WTC11 (cell line): ENCODE measurements at regions not wholly inside any gene's neighbourhood (a gene's known extent, or its start where the extent isn't known, plus 50 kb on each side); places are given as distances from the start of the nearest gene placed in this dataset.
A peak's percentile ranks its signal among the peaks of the same experiment; 100 is the strongest.

ENCODE experiments used
- ATAC-seq: fragments of 200-7000 bp; cut with Tn5 transposase; 2 replicates; pipeline ENCODE4 v1.10.0; 2021; ENCODE audit warnings: mild to moderate bottlenecking, moderate library complexity
- CTCF ChIA-PET: fragments of 300-600 bp; sonication (Branson Sonifier 250); formaldehyde crosslinking; loops from one replicate; lab custom pipeline; 2021; ENCODE audit warnings: antibody characterized with exemption; lab: Charles Lee
- POLR2A ChIA-PET: fragments of 350-600 bp; sonication (Branson Sonifier 250); formaldehyde crosslinking; loops from one replicate; lab custom pipeline; 2021; ENCODE audit warnings: antibody characterized with exemption; lab: Charles Lee
- DNase-seq: peaks from one replicate; pipeline ENCODE4 v3.0.0; 2021; ENCODE audit warnings: low spot score
- H3K27ac Mint-ChIP-seq: 2 replicates; pipeline ENCODE4 v1.8.0; 2021; ENCODE audit warnings: mixed read lengths
- H3K27me3 Mint-ChIP-seq: 2 replicates; pipeline ENCODE4 v1.8.0; 2021; ENCODE audit warnings: low read depth, mild to moderate bottlenecking, moderate library complexity, mixed read lengths
- H3K36me3 Mint-ChIP-seq: 2 replicates; pipeline ENCODE4 v1.8.0; 2021; ENCODE audit warnings: mixed read lengths
- H3K4me1 Mint-ChIP-seq: 2 replicates; pipeline ENCODE4 v1.8.0; 2022; ENCODE audit warnings: mixed read lengths
- H3K4me3 Mint-ChIP-seq: 2 replicates; pipeline ENCODE4 v1.8.0; 2021; ENCODE audit warnings: mild to moderate bottlenecking, moderate library complexity, mixed read lengths
- H3K9me3 Mint-ChIP-seq: 2 replicates; pipeline ENCODE4 v1.8.0; 2021; ENCODE audit warnings: mixed read lengths
- CBFB ChIP-seq: sonication (generic); formaldehyde crosslinking; IDR thresholded peaks from 2 replicates; pipeline ENCODE4 v1.8.1; 2022; ENCODE audit warnings: mild to moderate bottlenecking, low read depth, missing genetic modification reagents
- E2F5 ChIP-seq: sonication (generic); formaldehyde crosslinking; IDR thresholded peaks from 2 replicates; pipeline ENCODE4 v1.8.1; 2022; ENCODE audit warnings: mild to moderate bottlenecking, moderate library complexity, missing genetic modification reagents
- ESRRA ChIP-seq: sonication (generic); formaldehyde crosslinking; IDR thresholded peaks from 2 replicates; pipeline ENCODE4 v1.8.1; 2022; ENCODE audit warnings: mild to moderate bottlenecking, missing genetic modification reagents, borderline replicate concordance
- FOXK1 ChIP-seq: sonication (generic); formaldehyde crosslinking; IDR thresholded peaks from 2 replicates; pipeline ENCODE4 v1.8.0; 2022; ENCODE audit warnings: mild to moderate bottlenecking, moderate library complexity, missing genetic modification reagents
- GTF2I ChIP-seq: fragments of 250-450 bp; sonication (Bioruptor Pico); conservative IDR thresholded peaks from 2 replicates; pipeline ENCODE4 v1.4.0; 2021; ENCODE audit warnings: mild to moderate bottlenecking
- HMGA2 ChIP-seq: fragments of 250-450 bp; sonication (Bioruptor Pico); IDR thresholded peaks from 2 replicates; pipeline ENCODE4 v1.4.0; 2021; ENCODE audit warnings: mild to moderate bottlenecking, moderate library complexity
- JUN ChIP-seq: sonication (generic); formaldehyde crosslinking; IDR thresholded peaks from 2 replicates; pipeline ENCODE4 v1.8.0; 2023; ENCODE audit warnings: mild to moderate bottlenecking, missing genetic modification reagents
- NFYB ChIP-seq: sonication (generic); formaldehyde crosslinking; conservative IDR thresholded peaks from 2 replicates; pipeline ENCODE4 v1.8.0; 2022; ENCODE audit warnings: low read depth, missing genetic modification reagents
- OVOL2 ChIP-seq: fragments of 250-450 bp; sonication (Bioruptor Pico); IDR thresholded peaks from 2 replicates; pipeline ENCODE4 v1.9.0; 2021; ENCODE audit warnings: mild to moderate bottlenecking, borderline replicate concordance
- RELA ChIP-seq: sonication (generic); formaldehyde crosslinking; IDR thresholded peaks from 2 replicates; pipeline ENCODE4 v1.8.1; 2022; ENCODE audit warnings: missing genetic modification reagents, mild to moderate bottlenecking, borderline replicate concordance
- STAT6 ChIP-seq: sonication (generic); formaldehyde crosslinking; conservative IDR thresholded peaks from 2 replicates; pipeline ENCODE4 v1.8.1; 2023; ENCODE audit warnings: mild to moderate bottlenecking, low read depth, missing genetic modification reagents, moderate library complexity
- TCF7 ChIP-seq: sonication (generic); formaldehyde crosslinking; IDR thresholded peaks from 2 replicates; pipeline ENCODE4 v1.8.0; 2022; ENCODE audit warnings: mild to moderate bottlenecking, low read depth, missing genetic modification reagents, moderate library complexity
- ZNF263 ChIP-seq: sonication (generic); formaldehyde crosslinking; IDR thresholded peaks from 2 replicates; pipeline ENCODE4 v1.8.1; 2022; ENCODE audit warnings: low read depth, mild to moderate bottlenecking, moderate library complexity, missing genetic modification reagents
- ZNF317 ChIP-seq: sonication (generic); formaldehyde crosslinking; IDR thresholded peaks from 2 replicates; pipeline ENCODE4 v1.8.1; 2023; ENCODE audit warnings: low read depth, mild to moderate bottlenecking, moderate library complexity, missing genetic modification reagents, borderline replicate concordance
- ZNF416 ChIP-seq: fragments of 250-450 bp; sonication (Bioruptor Pico); IDR thresholded peaks from 2 replicates; pipeline ENCODE4 v1.9.0; 2021; ENCODE audit warnings: mild to moderate bottlenecking, inconsistent platforms
- TF ChIP-seq, protein P1 (sequence below): sonication (generic); formaldehyde crosslinking; IDR thresholded peaks from 2 replicates; pipeline ENCODE4 v1.8.1; 2023; ENCODE audit warnings: mild to moderate bottlenecking, moderate library complexity, missing genetic modification reagents
- TF ChIP-seq, protein P2 (sequence below): sonication (generic); formaldehyde crosslinking; IDR thresholded peaks from 2 replicates; pipeline ENCODE4 v1.8.1; 2023; ENCODE audit warnings: mild to moderate bottlenecking, missing genetic modification reagents
- TF ChIP-seq, protein P3 (sequence below): sonication (generic); formaldehyde crosslinking; IDR thresholded peaks from 2 replicates; pipeline ENCODE4 v1.8.0; 2022; ENCODE audit warnings: mild to moderate bottlenecking, missing genetic modification reagents
- TF ChIP-seq, protein P4 (sequence below): sonication (generic); formaldehyde crosslinking; IDR thresholded peaks from 2 replicates; pipeline ENCODE4 v1.8.0; 2022; ENCODE audit warnings: mild to moderate bottlenecking, missing genetic modification reagents
- TF ChIP-seq, protein P5 (sequence below): fragments of 250-450 bp; sonication (Bioruptor Pico); IDR thresholded peaks from 2 replicates; pipeline ENCODE4 v2.1.2; 2022; ENCODE audit warnings: mild to moderate bottlenecking, moderate library complexity

GRCh38 chr1:220370041-220370700 lies 97.9 kb upstream of the RAB3GAP2 start:
- no peak for DNase-seq
- peaks cover 39% of the 10 kb centered on the region for H3K4me1 Mint-ChIP-seq
- H3K36me3 Mint-ChIP-seq = 0 out of 2 replicates have a peak, but pooled peaks cover 3% of the 10 kb centered on the region
- TF ChIP-seq, protein P1, sequence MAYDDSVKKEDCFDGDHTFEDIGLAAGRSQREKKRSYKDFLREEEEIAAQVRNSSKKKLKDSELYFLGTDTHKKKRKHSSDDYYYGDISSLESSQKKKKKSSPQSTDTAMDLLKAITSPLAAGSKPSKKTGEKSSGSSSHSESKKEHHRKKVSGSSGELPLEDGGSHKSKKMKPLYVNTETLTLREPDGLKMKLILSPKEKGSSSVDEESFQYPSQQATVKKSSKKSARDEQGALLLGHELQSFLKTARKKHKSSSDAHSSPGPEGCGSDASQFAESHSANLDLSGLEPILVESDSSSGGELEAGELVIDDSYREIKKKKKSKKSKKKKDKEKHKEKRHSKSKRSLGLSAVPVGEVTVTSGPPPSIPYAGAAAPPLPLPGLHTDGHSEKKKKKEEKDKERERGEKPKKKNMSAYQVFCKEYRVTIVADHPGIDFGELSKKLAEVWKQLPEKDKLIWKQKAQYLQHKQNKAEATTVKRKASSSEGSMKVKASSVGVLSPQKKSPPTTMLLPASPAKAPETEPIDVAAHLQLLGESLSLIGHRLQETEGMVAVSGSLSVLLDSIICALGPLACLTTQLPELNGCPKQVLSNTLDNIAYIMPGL (CRISPR knock-in tag) = no peak
- TF ChIP-seq FOXK1 (CRISPR knock-in tag) (no peak), OVOL2 (CRISPR knock-in tag) (no peak), GTF2I (CRISPR knock-in tag) (no peak), E2F5 (CRISPR knock-in tag) (no peak), CBFB (CRISPR knock-in tag) (no peak), HMGA2 (no peak), ZNF416 (CRISPR knock-in tag) (no peak), RELA (no peak), TCF7 (no peak)
- TF ChIP-seq, protein P2, sequence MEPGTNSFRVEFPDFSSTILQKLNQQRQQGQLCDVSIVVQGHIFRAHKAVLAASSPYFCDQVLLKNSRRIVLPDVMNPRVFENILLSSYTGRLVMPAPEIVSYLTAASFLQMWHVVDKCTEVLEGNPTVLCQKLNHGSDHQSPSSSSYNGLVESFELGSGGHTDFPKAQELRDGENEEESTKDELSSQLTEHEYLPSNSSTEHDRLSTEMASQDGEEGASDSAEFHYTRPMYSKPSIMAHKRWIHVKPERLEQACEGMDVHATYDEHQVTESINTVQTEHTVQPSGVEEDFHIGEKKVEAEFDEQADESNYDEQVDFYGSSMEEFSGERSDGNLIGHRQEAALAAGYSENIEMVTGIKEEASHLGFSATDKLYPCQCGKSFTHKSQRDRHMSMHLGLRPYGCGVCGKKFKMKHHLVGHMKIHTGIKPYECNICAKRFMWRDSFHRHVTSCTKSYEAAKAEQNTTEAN = no peak
- TF ChIP-seq, protein P3, sequence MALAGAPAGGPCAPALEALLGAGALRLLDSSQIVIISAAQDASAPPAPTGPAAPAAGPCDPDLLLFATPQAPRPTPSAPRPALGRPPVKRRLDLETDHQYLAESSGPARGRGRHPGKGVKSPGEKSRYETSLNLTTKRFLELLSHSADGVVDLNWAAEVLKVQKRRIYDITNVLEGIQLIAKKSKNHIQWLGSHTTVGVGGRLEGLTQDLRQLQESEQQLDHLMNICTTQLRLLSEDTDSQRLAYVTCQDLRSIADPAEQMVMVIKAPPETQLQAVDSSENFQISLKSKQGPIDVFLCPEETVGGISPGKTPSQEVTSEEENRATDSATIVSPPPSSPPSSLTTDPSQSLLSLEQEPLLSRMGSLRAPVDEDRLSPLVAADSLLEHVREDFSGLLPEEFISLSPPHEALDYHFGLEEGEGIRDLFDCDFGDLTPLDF (CRISPR knock-in tag) = no peak
- ChIA-PET POLR2A (no interaction called here), CTCF (interaction anchor here (0.6 to 0.9 kb wide), 3 partner anchors 74 to 363 kb away, joined by 3 read pairs; no protein-coding TSS in a partner anchor)
- no peaks in the 10 kb centered on the region; the same call in 1 of the 2 replicates for H3K27me3 Mint-ChIP-seq
- H3K9me3 Mint-ChIP-seq = peaks cover 5% of the 10 kb centered on the region
- H3K4me3 Mint-ChIP-seq = no peak overlapping the region
- ATAC-seq = no peak
- H3K27ac Mint-ChIP-seq = peak overlapping the region; percentile 38

DNA sequence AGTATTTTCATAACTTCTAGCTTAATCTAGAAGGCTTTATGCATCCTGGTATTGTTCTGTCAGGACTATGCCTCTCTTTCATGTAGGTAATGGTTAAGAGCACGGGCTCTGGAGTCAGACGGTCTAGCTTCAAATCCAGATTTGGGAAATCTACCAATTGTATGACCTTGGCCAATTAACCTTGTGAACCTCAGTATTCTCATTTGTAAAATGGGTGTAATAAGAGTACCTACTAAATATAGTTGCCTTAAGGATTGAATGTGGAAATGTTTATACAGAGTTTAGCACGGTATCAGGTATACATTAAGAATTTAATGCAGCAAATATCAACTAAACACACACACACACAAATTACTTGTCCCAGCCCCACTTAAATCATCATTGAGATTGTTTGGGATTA lies 97.3 kb upstream of the RAB3GAP2 start:
- POLR2A ChIA-PET = no interaction called here
- Mint-ChIP-seq H3K4me1 (peaks cover 45% of the 10 kb centered on the region), H3K27ac (no peak overlapping the region)

DNA sequence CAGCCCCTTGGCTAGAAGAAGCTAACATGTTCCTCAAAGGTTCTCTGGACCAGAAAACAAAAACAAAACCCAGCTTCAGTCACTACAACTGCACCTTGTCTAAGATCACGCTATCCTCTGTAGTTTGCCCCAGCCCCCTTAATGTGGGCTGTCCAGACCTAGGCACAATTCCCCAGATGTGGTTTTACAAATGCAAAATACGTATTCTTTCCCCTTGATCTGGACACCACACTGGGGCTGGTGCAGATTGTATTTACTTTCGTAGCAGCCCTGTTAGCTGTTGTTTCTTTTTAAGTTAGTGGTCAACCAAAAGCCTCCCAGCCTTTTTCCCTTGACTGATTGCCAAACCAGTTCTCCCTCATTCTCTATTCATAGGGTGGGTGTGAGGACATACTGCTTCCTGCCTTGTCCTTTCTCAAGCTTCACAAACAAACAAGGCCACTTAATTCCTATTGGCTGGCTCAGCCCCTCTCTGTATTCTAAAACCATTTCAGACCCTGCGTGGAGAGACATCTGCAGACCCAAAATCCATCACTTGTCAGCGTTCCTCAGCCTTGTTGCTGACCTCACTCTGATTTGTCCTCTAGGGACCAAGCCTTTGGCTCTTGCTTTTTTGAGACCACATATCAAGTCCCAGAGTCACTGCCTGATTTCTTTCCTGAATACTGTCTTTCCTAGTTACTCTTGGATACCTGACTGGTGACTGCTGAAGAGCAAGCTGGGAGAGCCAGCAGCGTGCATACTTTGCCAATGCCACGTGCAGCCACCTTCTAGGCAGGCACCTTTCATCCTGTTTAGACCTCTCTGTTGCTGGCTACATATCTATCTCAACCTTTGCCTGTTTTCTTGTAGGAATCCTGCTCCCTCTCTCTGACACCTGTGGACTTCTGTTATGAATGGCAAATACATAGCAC lies 96.4 kb upstream of the RAB3GAP2 start:
- Mint-ChIP-seq H3K27ac (peak overlapping the region; percentile 88), H3K4me1 (peaks cover 46% of the 10 kb centered on the region), H3K36me3 (0 out of 2 replicates have a peak, but pooled peaks cover 3% of the 10 kb centered on the region), H3K9me3 (peaks cover 11% of the 10 kb centered on the region), H3K4me3 (no peak overlapping the region), H3K27me3 (no peaks in the 10 kb centered on the region; the same call in 1 of the 2 replicates)
- ATAC-seq (peak; percentile 64), DNase-seq (no peak)
- ChIA-PET CTCF (interaction anchor here (0.7 to 1.5 kb wide), 6 partner anchors 15 to 407 kb away, joined by 3 to 9 read pairs (median 4); no protein-coding TSS in a partner anchor), POLR2A (no interaction called here)
- peak; percentile 64 for TF ChIP-seq NFYB (CRISPR knock-in tag)
- TF ChIP-seq, protein P4, sequence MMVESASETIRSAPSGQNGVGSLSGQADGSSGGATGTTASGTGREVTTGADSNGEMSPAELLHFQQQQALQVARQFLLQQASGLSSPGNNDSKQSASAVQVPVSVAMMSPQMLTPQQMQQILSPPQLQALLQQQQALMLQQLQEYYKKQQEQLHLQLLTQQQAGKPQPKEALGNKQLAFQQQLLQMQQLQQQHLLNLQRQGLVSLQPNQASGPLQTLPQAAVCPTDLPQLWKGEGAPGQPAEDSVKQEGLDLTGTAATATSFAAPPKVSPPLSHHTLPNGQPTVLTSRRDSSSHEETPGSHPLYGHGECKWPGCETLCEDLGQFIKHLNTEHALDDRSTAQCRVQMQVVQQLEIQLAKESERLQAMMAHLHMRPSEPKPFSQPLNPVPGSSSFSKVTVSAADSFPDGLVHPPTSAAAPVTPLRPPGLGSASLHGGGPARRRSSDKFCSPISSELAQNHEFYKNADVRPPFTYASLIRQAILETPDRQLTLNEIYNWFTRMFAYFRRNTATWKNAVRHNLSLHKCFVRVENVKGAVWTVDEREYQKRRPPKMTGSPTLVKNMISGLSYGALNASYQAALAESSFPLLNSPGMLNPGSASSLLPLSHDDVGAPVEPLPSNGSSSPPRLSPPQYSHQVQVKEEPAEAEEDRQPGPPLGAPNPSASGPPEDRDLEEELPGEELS (CRISPR knock-in tag) = no peak
- TF ChIP-seq HMGA2 = no peak
- no peak for TF ChIP-seq STAT6 (CRISPR knock-in tag)
- TF ChIP-seq, protein P5, sequence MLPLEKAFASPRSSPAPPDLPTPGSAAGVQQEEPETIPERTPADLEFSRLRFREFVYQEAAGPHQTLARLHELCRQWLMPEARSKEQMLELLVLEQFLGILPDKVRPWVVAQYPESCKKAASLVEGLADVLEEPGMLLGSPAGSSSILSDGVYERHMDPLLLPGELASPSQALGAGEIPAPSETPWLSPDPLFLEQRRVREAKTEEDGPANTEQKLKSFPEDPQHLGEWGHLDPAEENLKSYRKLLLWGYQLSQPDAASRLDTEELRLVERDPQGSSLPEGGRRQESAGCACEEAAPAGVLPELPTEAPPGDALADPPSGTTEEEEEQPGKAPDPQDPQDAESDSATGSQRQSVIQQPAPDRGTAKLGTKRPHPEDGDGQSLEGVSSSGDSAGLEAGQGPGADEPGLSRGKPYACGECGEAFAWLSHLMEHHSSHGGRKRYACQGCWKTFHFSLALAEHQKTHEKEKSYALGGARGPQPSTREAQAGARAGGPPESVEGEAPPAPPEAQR (CRISPR knock-in tag) = no peak

More for the DNA sequence above, 97.3 kb upstream of the RAB3GAP2 start:
- DNase-seq (no peak), ATAC-seq (no peak)
- CTCF ChIA-PET = no interaction called here
- Mint-ChIP-seq H3K9me3 (peaks cover 11% of the 10 kb centered on the region), H3K36me3 (0 out of 2 replicates have a peak, but pooled peaks cover 3% of the 10 kb centered on the region), H3K27me3 (no peaks in the 10 kb centered on the region; the same call in 1 of the 2 replicates)
- no peak for TF ChIP-seq ZNF263 (CRISPR knock-in tag)
- TF ChIP-seq ZNF317 (CRISPR knock-in tag) = no peak
- peak; percentile 47; the same call in 1 of the 2 replicates for TF ChIP-seq ESRRA
- no peak for TF ChIP-seq JUN (CRISPR knock-in tag)
- TF ChIP-seq HMGA2 = no peak
- TF ChIP-seq, all 79 proteins: peak for 1
- H3K4me3 Mint-ChIP-seq = no peak overlapping the region
